Left cardiac atrium (tissue), 4 donors: ENCODE measurements at regions not wholly inside any gene's neighbourhood (a gene's known extent, or its start where the extent isn't known, plus 50 kb on each side); places are given as distances from the start of the nearest gene placed in this dataset.
"Not testable (repeated sequence)": the region's sequence is repeated elsewhere in the genome, so short reads cannot be mapped to it uniquely, and the experiment has no call there.

Experiments used
- ATAC-seq, 2 donors: fragments of 200-7000 bp; cut with Tn5 transposase; one replicate each; pipeline ENCODE4 v1.9.1; 2020; ENCODE audit warnings: mild to moderate bottlenecking in 2 of 2, moderate library complexity in 2 of 2
- DNase-seq: peaks from one replicate; pipeline ENCODE4 v3.0.0-alpha.2; 2020
- intact Hi-C, 2 donors: fragments of 100-400 bp; cut with DNase I; formaldehyde crosslinking; loops; one replicate each; pipeline versions ENCODE4 v1.14.1 to v1.15.1; 2022 to 2023
- donor health status: DM: no; HTN: yes; CAD: no.
- donor health status: DM: no; HTN: yes; CAD: no; lungs with severe emphysema.
- donor health status: DM: yes; HTN: yes; CAD: no.
- donor health status: Dilated cardiomyopathy.

- DNase-seq (no peak), ATAC-seq (no peak)
- intact Hi-C loops = no loop called here
These were observed 136.4 kb upstream of the SALL4 start for GRCh38 chr20:51938559-51939258.

DNA sequence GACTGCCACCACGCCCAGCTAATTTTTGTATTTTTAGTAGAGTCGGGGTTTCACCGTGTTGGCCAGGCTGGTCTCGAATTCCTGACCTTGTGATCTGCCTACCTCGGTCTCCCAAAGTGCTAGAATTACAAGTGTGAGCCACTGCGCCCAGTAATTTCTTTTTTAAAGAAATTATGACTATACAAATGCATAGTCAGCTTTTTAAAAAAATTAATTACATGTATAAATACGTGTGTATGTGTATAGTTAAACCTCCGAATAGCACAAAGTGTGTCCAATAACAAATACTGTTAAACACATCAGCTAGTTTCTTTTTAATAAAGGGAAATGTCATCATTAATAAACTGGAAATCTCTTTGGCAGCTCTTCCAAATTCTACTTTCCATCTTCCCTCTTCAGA is 135.5 kb upstream of the SALL4 start:
- no peak for ATAC-seq
- DNase-seq = no peak
- intact Hi-C loops = no loop called here

DNA sequence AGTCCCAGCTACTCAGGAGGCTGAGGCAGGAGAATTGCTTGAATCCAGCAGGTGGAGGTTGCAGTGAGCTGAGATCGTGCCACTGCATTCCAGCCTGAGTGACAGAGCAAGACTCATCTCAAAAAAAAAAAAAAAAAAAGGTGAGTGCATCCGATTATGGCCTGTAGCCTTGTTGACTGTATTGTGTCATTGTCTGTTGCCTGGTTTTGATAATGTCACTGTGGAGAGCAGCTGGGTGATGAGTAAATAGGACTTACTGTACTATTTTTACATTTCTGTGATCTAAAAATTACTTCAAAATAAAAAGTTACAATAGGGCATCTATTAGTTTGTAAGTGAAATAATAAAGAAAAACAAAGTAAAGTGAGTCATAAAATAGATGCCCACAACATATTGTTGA is 134.1 kb upstream of the SALL4 start:
- ATAC-seq = no peak
- DNase-seq = no peak
- intact Hi-C loops = no loop called here

- intact Hi-C loops = no loop called here
These were observed 132.7 kb upstream of the SALL4 start for GRCh38 chr20:51935003-51935358.

DNA sequence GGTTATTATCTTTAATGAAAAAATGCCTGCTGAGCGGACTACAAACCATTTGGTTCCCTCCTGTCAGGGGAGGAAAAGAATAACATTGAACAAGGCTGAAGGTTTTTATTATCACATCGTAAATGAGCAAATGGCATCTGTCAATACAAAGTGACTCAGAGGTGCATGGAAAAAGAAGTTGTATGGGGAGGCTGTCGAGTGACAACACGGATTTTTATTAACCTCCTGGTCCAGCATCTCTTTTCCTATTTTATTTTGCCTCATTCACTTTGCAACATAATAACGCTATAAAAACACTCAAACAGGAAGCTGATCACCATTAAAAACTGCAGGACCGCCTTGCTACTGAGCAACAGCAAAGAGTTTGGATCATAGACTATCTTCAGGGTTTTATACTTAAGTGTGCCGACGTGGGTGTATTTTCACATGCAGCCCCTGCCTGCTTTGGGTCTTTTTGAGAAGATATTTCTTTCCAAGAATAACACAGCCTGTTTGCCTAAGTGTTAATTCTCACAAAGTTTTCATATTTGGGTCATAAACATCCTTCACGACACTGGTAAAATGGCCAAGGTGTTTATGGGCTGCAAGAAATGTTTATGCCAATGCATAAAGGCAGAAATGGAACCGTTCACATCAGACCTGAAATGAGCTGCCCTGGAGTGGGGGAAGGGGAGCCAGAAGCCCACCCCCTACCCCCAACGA is 132.1 kb upstream of the SALL4 start:
- DNase-seq (no peak), ATAC-seq (no peak)
- intact Hi-C loops = no loop called here

More at GRCh38 chr20:51935003-51935358, 132.7 kb upstream of the SALL4 start:
- no peak for ATAC-seq
- DNase-seq = no peak

GRCh38 chr20:51931371-51931781 is 129.1 kb upstream of the SALL4 start:
- no peak for DNase-seq
- no peak for ATAC-seq
- intact Hi-C loops = no loop called here

- DNase-seq (peak; percentile 30), ATAC-seq (peak in 1 of 2 donors; percentile 43)
- intact Hi-C loops = no loop called here
These were observed 128.5 kb upstream of the SALL4 start for GRCh38 chr20:51930775-51931174.

GRCh38 chr20:51928931-51929330 is 126.6 kb upstream of the SALL4 start:
- DNase-seq (no peak), ATAC-seq (no peak)
- intact Hi-C loops = no loop called here

- DNase-seq, ATAC-seq, intact Hi-C loops: not testable (repeated sequence)
These were observed 125.6 kb upstream of the SALL4 start for GRCh38 chr20:51927970-51928369.

DNA sequence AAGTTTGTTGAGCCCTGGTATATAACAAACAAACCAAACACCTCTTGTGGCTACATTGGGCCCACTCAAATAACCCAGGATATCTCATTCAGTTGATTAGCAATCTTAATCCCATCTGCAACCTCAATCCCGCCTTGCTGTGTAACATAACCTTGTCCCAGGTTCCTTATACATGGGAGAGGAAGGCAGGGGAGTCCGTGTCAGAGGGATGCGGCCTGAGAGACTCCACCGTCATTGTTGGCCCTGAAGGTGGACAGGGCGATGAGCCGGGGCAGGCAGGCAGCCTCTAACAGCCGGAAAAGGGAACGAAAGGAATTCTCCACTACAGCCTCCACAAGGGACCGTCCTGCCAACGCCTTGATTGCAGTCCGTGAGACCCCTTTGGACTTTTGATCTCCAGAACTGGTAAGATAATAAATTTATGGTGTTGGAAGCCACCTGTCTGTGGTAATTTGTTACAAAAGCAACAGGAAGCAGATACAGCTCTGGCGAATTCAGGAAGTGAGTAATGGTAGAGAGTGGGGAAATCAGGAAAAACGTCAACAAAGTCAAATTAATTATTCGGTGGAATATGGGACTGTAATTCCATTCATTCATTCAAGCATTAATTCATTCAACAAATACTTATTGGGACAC is 124.5 kb upstream of the SALL4 start:
- DNase-seq (no peak), ATAC-seq (no peak)
- intact Hi-C loops = no loop called here

- intact Hi-C loops = no loop called here
- DNase-seq (no peak), ATAC-seq (no peak)
These were observed 122.2 kb upstream of the SALL4 start for GRCh38 chr20:51924509-51924908.

- DNase-seq (no peak), ATAC-seq (no peak)
- intact Hi-C loops = no loop called here
These were observed 121.3 kb upstream of the SALL4 start for GRCh38 chr20:51923633-51924032.

DNA sequence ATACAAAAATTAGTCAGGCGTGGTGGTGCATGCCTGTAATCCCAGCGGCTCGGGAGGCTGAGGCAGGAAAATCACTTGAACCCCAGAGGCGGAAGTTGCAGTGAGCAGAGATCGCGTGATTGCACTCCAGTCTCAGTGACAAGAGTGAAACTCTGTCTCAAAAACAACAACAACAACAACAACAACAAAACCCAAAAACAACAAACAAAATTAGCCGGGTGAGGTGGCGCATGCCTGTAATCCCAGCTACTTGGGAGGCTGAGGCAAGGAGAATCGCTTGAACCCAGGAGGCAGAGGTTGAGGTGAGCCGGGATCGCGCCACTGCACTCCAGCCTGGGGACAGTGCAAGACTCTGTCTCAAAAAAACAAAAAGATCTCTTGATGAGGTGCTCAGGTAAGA is 120.5 kb upstream of the SALL4 start:
- DNase-seq, intact Hi-C loops, ATAC-seq: not testable (repeated sequence)

DNA sequence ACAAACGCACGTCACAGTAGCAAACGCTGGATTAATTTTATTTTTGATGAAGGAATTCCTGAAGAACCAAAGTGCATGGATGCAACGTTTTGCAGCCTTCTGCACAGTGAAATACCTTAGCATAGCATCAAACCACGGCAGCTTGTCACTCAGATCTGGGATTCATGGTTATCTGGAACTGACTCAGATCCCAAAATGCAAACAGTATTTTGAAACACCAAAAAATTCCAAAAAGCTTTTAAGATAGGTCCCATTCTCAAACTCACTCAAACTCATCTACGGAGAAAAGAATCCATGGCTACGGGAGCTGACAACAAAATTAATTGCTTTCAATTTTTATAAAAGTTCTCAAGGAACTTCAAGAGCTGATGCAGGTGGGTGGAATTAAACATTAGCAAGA is 116.2 kb upstream of the SALL4 start:
- no peak for DNase-seq
- intact Hi-C loops = no loop called here
- ATAC-seq = no peak

GRCh38 chr20:51917886-51918535 is 115.7 kb upstream of the SALL4 start:
- ATAC-seq (no peak), DNase-seq (no peak)
- intact Hi-C loops = no loop called here

DNA sequence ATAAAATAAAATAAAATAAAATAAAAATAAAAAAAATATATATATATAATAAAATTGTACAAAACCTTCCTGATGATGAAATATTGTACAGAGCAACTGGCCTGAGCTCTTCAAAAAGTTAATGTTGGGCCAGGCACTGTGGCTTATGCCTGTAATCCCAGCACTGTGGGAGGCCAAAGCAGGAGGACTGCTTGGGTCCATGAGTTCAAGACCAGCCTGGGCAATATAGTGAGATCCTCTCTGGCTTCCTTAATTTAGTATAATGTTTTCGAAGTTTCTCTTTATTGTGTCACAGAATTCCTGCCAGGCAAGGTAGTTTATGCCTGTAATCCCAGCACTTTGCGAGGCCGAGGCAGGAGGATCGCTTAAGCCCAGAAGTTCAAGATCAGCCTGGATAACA is 113.9 kb upstream of the SALL4 start:
- ATAC-seq (no peak), DNase-seq (no peak)
- intact Hi-C loops = no loop called here

DNA sequence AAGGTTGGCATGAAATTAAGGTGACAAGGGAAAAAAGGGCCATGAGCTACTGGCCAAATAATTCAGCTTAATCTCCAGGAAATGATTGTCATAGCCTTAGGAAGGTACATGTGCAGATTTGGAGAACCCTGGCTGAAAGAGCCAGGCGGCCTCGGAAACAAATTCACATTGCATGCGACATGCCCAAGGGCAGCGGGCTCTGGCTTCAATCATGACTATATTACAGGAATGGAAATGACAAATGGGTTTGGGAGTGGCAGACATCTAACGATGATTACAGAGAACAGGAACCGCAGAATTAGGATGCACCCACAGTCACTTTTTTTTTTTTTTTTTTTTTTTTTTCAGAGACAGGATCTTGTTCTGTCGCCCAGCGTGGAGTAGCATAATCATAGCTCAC is 112.4 kb upstream of the SALL4 start:
- intact Hi-C loops = no loop called here
- DNase-seq = no peak
- ATAC-seq = no peak

GRCh38 chr20:51910321-51911050 is 108.2 kb upstream of the SALL4 start:
- ATAC-seq = no peak
- no peak for DNase-seq
- intact Hi-C loops = no loop called here

GRCh38 chr20:51906679-51907078 is 104.4 kb upstream of the SALL4 start:
- ATAC-seq (no peak), DNase-seq (no peak)
- intact Hi-C loops = no loop called here

- ATAC-seq (no peak), DNase-seq (no peak)
- intact Hi-C loops = no loop called here
These were observed 103.7 kb upstream of the SALL4 start for GRCh38 chr20:51906049-51906448.
